Stomach smooth muscle (tissue), 2 donors: ENCODE measurements at regions not wholly inside any gene's neighbourhood (a gene's known extent, or its start where the extent isn't known, plus 50 kb on each side); places are given as distances from the start of the nearest gene placed in this dataset.

Experiments used
- H3K27ac ChIP-seq: one replicate; pipeline ENCODE4 v1.7.0; 2013; ENCODE audit warnings: mild to moderate bottlenecking, low read length, inconsistent platforms
- H3K27me3 ChIP-seq, 2 donors: one replicate each; pipeline ENCODE4 v1.7.0; 2013; ENCODE audit warnings: low read length in 2 of 2; ENCODE audit not compliant: insufficient read depth in 2 of 2, control insufficient read depth in 1 of 2
- H3K36me3 ChIP-seq, 2 donors: one replicate each; pipeline ENCODE4 v1.7.0; 2013; ENCODE audit warnings: low read length in 2 of 2; ENCODE audit not compliant: control insufficient read depth in 2 of 2, insufficient read depth in 2 of 2
- H3K4me1 ChIP-seq: one replicate; pipeline ENCODE4 v1.7.0; 2013; ENCODE audit warnings: low read length; ENCODE audit not compliant: control insufficient read depth, insufficient read depth
- H3K4me3 ChIP-seq, 2 donors: one replicate each; pipeline ENCODE4 v1.7.0; 2013; ENCODE audit warnings: low read length in 2 of 2
- H3K9ac ChIP-seq, 2 donors: one replicate each; pipeline ENCODE4 v1.7.0; 2013; ENCODE audit warnings: low read length in 2 of 2, mild to moderate bottlenecking in 1 of 2
- H3K9me3 ChIP-seq, 2 donors: one replicate each; pipeline ENCODE4 v1.7.0; 2013; ENCODE audit warnings: low read length in 2 of 2; ENCODE audit not compliant: control insufficient read depth in 2 of 2
- donor health status: healthy.
- donor health status: Pancreatic carcinoma.

GRCh38 chr6:126540161-126540560 lies 200.2 kb downstream of the CENPW start:
- H3K36me3 ChIP-seq, result no peaks in the 10 kb centered on the region
- H3K27ac ChIP-seq, result no peak overlapping the region
- no peak overlapping the region for H3K9ac ChIP-seq
- H3K9me3 ChIP-seq, result no peaks in the 10 kb centered on the region
- no peak overlapping the region for H3K4me3 ChIP-seq
- no peaks in the 10 kb centered on the region for H3K4me1 ChIP-seq
- H3K27me3 ChIP-seq, result no peaks in the 10 kb centered on the region

- no peaks in the 10 kb centered on the region for H3K27me3 ChIP-seq
- no peaks in the 10 kb centered on the region for H3K36me3 ChIP-seq
- H3K4me3 ChIP-seq, result no peak overlapping the region
- no peak overlapping the region for H3K9ac ChIP-seq
- no peaks in the 10 kb centered on the region for H3K9me3 ChIP-seq
- H3K4me1 ChIP-seq, result no peaks in the 10 kb centered on the region
- H3K27ac ChIP-seq, result no peak overlapping the region
Observed at GRCh38 chr6:126541806-126542491, 202.0 kb downstream of the CENPW start.

- no peaks in the 10 kb centered on the region for H3K27me3 ChIP-seq
- H3K36me3 ChIP-seq, result no peaks in the 10 kb centered on the region
- no peaks in the 10 kb centered on the region for H3K4me1 ChIP-seq
- no peak overlapping the region for H3K9ac ChIP-seq
- no peak overlapping the region for H3K27ac ChIP-seq
- no peaks in the 10 kb centered on the region for H3K9me3 ChIP-seq
- H3K4me3 ChIP-seq, result no peak overlapping the region
Observed at GRCh38 chr6:126546541-126547120, 206.7 kb downstream of the CENPW start.

- Histone ChIP-seq H3K27ac (no peak overlapping the region), H3K9me3 (no peaks in the 10 kb centered on the region), H3K36me3 (no peaks in the 10 kb centered on the region), H3K4me3 (no peak overlapping the region), H3K9ac (no peak overlapping the region), H3K4me1 (no peaks in the 10 kb centered on the region), H3K27me3 (no peaks in the 10 kb centered on the region)
Observed at GRCh38 chr6:126548300-126548699, 208.4 kb downstream of the CENPW start.

- H3K9ac ChIP-seq, result no peak overlapping the region
- no peak overlapping the region for H3K27ac ChIP-seq
- no peaks in the 10 kb centered on the region for H3K27me3 ChIP-seq
- no peaks in the 10 kb centered on the region for H3K36me3 ChIP-seq
- no peaks in the 10 kb centered on the region for H3K4me1 ChIP-seq
- H3K9me3 ChIP-seq, result no peaks in the 10 kb centered on the region
- H3K4me3 ChIP-seq, result no peak overlapping the region
Observed at GRCh38 chr6:126550323-126550722, 210.4 kb downstream of the CENPW start.

GRCh38 chr6:126551832-126552231 lies 211.9 kb downstream of the CENPW start:
- no peaks in the 10 kb centered on the region for H3K36me3 ChIP-seq
- H3K27me3 ChIP-seq, result no peaks in the 10 kb centered on the region
- no peak overlapping the region for H3K4me3 ChIP-seq
- no peaks in the 10 kb centered on the region for H3K4me1 ChIP-seq
- no peak overlapping the region for H3K9ac ChIP-seq
- no peaks in the 10 kb centered on the region for H3K9me3 ChIP-seq
- no peak overlapping the region for H3K27ac ChIP-seq

GRCh38 chr6:126553854-126554253 lies 213.9 kb downstream of the CENPW start:
- H3K27ac ChIP-seq, result no peak overlapping the region
- no peaks in the 10 kb centered on the region for H3K4me1 ChIP-seq
- H3K9ac ChIP-seq, result no peak overlapping the region
- no peaks in the 10 kb centered on the region for H3K27me3 ChIP-seq
- H3K9me3 ChIP-seq, result no peaks in the 10 kb centered on the region
- no peaks in the 10 kb centered on the region for H3K36me3 ChIP-seq
- no peak overlapping the region for H3K4me3 ChIP-seq

- Histone ChIP-seq H3K27ac (no peak overlapping the region), H3K4me3 (no peak overlapping the region), H3K27me3 (no peaks in the 10 kb centered on the region), H3K9me3 (no peaks in the 10 kb centered on the region), H3K4me1 (no peaks in the 10 kb centered on the region), H3K36me3 (no peaks in the 10 kb centered on the region), H3K9ac (no peak overlapping the region)
Observed at GRCh38 chr6:126570507-126570906, 230.6 kb downstream of the CENPW start.

GRCh38 chr6:126574301-126574700 lies 234.4 kb downstream of the CENPW start:
- H3K36me3 ChIP-seq, result no peaks in the 10 kb centered on the region
- no peak overlapping the region for H3K27ac ChIP-seq
- no peak overlapping the region for H3K9ac ChIP-seq
- no peaks in the 10 kb centered on the region for H3K27me3 ChIP-seq
- no peaks in the 10 kb centered on the region for H3K9me3 ChIP-seq
- no peaks in the 10 kb centered on the region for H3K4me1 ChIP-seq
- H3K4me3 ChIP-seq, result no peak overlapping the region

- no peaks in the 10 kb centered on the region for H3K9me3 ChIP-seq
- H3K36me3 ChIP-seq, result no peaks in the 10 kb centered on the region
- no peak overlapping the region for H3K4me3 ChIP-seq
- H3K9ac ChIP-seq, result no peak overlapping the region
- no peaks in the 10 kb centered on the region for H3K4me1 ChIP-seq
- no peak overlapping the region for H3K27ac ChIP-seq
- no peaks in the 10 kb centered on the region for H3K27me3 ChIP-seq
Observed at GRCh38 chr6:126581316-126581715, 241.4 kb downstream of the CENPW start.

- Histone ChIP-seq H3K9me3 (no peaks in the 10 kb centered on the region), H3K4me3 (no peak overlapping the region), H3K27me3 (no peaks in the 10 kb centered on the region)
Observed at GRCh38 chr6:126600258-126600916, 260.5 kb downstream of the CENPW start.

More at GRCh38 chr6:126600258-126600916, 260.5 kb downstream of the CENPW start:
- H3K27ac ChIP-seq, result no peak overlapping the region
- no peaks in the 10 kb centered on the region for H3K4me1 ChIP-seq
- no peak overlapping the region for H3K9ac ChIP-seq
- no peaks in the 10 kb centered on the region for H3K36me3 ChIP-seq
